Osteocyte (in vitro differentiated cells): ENCODE measurements at regions not wholly inside any gene's neighbourhood (a gene's known extent, or its start where the extent isn't known, plus 50 kb on each side); places are given as distances from the start of the nearest gene placed in this dataset.
"Not testable (repeated sequence)": the region's sequence is repeated elsewhere in the genome, so short reads cannot be mapped to it uniquely, and the experiment has no call there.

Experiments used
- DNase-seq: peaks from one replicate; pipeline ENCODE4 v3.0.0; 2021; ENCODE audit warnings: mixed read lengths; ENCODE audit not compliant: unreplicated experiment; ENCODE audit errors: extremely low spot score
- H3K27ac Mint-ChIP-seq: one replicate; pipeline ENCODE4 v1.8.0; 2021; ENCODE audit warnings: mild to moderate bottlenecking, mixed read lengths; ENCODE audit not compliant: unreplicated experiment
- H3K27me3 Mint-ChIP-seq: one replicate; pipeline ENCODE4 v1.8.0; 2021; ENCODE audit warnings: mixed read lengths; ENCODE audit not compliant: unreplicated experiment
- H3K36me3 Mint-ChIP-seq: one replicate; pipeline ENCODE4 v1.8.0; 2021; ENCODE audit warnings: mixed read lengths; ENCODE audit not compliant: unreplicated experiment
- H3K4me1 Mint-ChIP-seq: one replicate; pipeline ENCODE4 v1.8.0; 2021; ENCODE audit warnings: mixed read lengths; ENCODE audit not compliant: unreplicated experiment
- H3K4me3 Mint-ChIP-seq: one replicate; pipeline ENCODE4 v1.8.0; 2021; ENCODE audit warnings: mild to moderate bottlenecking, moderate library complexity, mixed read lengths; ENCODE audit not compliant: unreplicated experiment
- H3K9me3 Mint-ChIP-seq: one replicate; pipeline ENCODE4 v1.8.0; 2021; ENCODE audit warnings: mixed read lengths; ENCODE audit not compliant: unreplicated experiment
- CTCF ChIP-seq: fragments of 200-600 bp; sonication (generic); IDR thresholded peaks from 2 replicates; pipeline ENCODE4 v1.5.0; 2021; ENCODE audit warnings: antibody characterized with exemption, mild to moderate bottlenecking, moderate library complexity

- H3K4me3 Mint-ChIP-seq = no peak overlapping the region
- TF ChIP-seq CTCF = no peak
- no peak for DNase-seq
- peaks cover 23% of the 10 kb centered on the region for H3K9me3 Mint-ChIP-seq
- H3K27me3 Mint-ChIP-seq = no peaks in the 10 kb centered on the region
- no peaks in the 10 kb centered on the region for H3K4me1 Mint-ChIP-seq
- H3K36me3 Mint-ChIP-seq = no peaks in the 10 kb centered on the region
- no peak overlapping the region for H3K27ac Mint-ChIP-seq
These were observed 496.0 kb upstream of the LARGE1 start for GRCh38 chr22:34416022-34416860.

GRCh38 chr22:34422948-34423347 is 502.7 kb upstream of the LARGE1 start:
- H3K36me3 Mint-ChIP-seq, H3K27ac Mint-ChIP-seq, H3K4me1 Mint-ChIP-seq, H3K27me3 Mint-ChIP-seq, H3K4me3 Mint-ChIP-seq, DNase-seq: not testable (repeated sequence)
- peaks cover 41% of the 10 kb centered on the region for H3K9me3 Mint-ChIP-seq

GRCh38 chr22:34427436-34427835 is 507.2 kb upstream of the LARGE1 start:
- Mint-ChIP-seq H3K4me3 (no peak overlapping the region), H3K27ac (no peak overlapping the region), H3K27me3 (no peaks in the 10 kb centered on the region), H3K9me3 (peaks cover 39% of the 10 kb centered on the region), H3K4me1 (no peaks in the 10 kb centered on the region), H3K36me3 (no peaks in the 10 kb centered on the region)
- no peak for TF ChIP-seq CTCF
- DNase-seq = no peak

DNA sequence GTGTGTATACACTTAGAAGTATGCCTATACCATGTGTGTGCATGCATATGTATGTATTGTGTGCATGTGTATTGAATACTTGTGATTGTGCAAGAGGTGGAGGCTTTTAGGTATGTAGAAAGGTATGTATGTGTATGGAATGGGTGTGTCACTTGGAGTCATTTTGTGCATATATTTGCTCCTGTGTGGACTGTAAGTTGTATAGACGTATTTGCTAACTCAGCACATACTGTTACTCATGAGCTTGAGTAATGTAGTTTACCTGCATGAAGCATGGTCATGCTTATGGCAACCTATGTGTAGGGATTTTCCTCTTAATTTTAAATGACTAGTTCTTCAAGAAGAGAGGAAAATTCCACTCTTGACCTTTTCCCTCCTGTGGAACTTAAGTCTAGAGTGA is 507.6 kb upstream of the LARGE1 start:
- no peaks in the 10 kb centered on the region for H3K27me3 Mint-ChIP-seq
- H3K4me1 Mint-ChIP-seq = no peaks in the 10 kb centered on the region
- no peak for TF ChIP-seq CTCF
- H3K27ac Mint-ChIP-seq = no peak overlapping the region
- H3K36me3 Mint-ChIP-seq = no peaks in the 10 kb centered on the region
- no peak overlapping the region for H3K4me3 Mint-ChIP-seq
- H3K9me3 Mint-ChIP-seq = peaks cover 39% of the 10 kb centered on the region
- no peak for DNase-seq

DNA sequence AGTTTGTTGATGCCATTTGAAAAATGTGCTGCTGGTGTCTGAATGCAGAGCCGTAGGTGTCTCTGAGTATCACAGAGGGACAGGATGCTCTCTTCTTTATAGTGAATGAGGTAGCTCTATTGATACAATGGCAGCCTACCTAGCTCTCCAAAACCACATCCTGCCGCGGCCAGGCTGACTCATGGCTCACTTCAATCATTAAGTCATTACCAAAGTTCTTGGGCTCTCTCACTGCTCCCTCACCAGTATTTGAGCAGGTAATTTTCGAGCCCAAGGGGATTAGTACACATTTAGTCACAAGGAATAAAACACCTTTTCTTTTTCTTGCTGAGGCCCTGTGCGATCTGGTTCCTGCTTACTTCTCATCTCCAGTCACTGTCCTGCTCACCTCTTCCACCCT is 509.0 kb upstream of the LARGE1 start:
- no peak for TF ChIP-seq CTCF
- Mint-ChIP-seq H3K4me1 (no peaks in the 10 kb centered on the region), H3K27me3 (no peaks in the 10 kb centered on the region), H3K4me3 (no peak overlapping the region), H3K9me3 (peaks cover 39% of the 10 kb centered on the region), H3K36me3 (no peaks in the 10 kb centered on the region), H3K27ac (no peak overlapping the region)
- no peak for DNase-seq
